GM23338 (cell line): ENCODE measurements at regions not wholly inside any gene's neighbourhood (a gene's known extent, or its start where the extent isn't known, plus 50 kb on each side); places are given as distances from the start of the nearest gene placed in this dataset.

ENCODE experiments used
- CREB1 ChIP-seq: fragments of 250-450 bp; sonication (Bioruptor Pico); IDR thresholded peaks from 2 replicates; pipeline ENCODE4 v1.5.0; 2020; ENCODE audit warnings: low read depth, mild to moderate bottlenecking, moderate library complexity
- EZH2 ChIP-seq: fragments of 200-600 bp; sonication (generic); IDR thresholded peaks from one replicate; pipeline ENCODE4 v1.8.0; 2017; ENCODE audit warnings: antibody characterized with exemption, mild to moderate bottlenecking, low read depth; ENCODE audit not compliant: unreplicated experiment
- EZH2phosphoT487 ChIP-seq: fragments of 200-600 bp; sonication (generic); IDR thresholded peaks from one replicate; pipeline ENCODE4 v1.8.1; 2018; ENCODE audit warnings: antibody characterized with exemption; ENCODE audit not compliant: unreplicated experiment
- JUNB ChIP-seq: IDR thresholded peaks from one replicate; pipeline ENCODE4 v1.6.1; 2016; ENCODE audit warnings: antibody characterized with exemption; ENCODE audit not compliant: unreplicated experiment
- NANOG ChIP-seq: IDR thresholded peaks from 2 replicates; pipeline ENCODE4 v1.6.1; 2016; ENCODE audit warnings: antibody characterized with exemption, borderline replicate concordance
- POLR2AphosphoS5 ChIP-seq: IDR thresholded peaks from 2 replicates; pipeline ENCODE4 v1.6.1; 2016; ENCODE audit warnings: antibody characterized with exemption, low read depth
- REST ChIP-seq: IDR thresholded peaks from one replicate; pipeline ENCODE4 v1.6.1; 2018; ENCODE audit warnings: antibody characterized with exemption; ENCODE audit not compliant: unreplicated experiment
- STAT1 ChIP-seq: IDR thresholded peaks from one replicate; pipeline ENCODE4 v1.6.1; 2016; ENCODE audit warnings: antibody characterized with exemption; ENCODE audit not compliant: unreplicated experiment
- ZNF114 ChIP-seq: fragments of 250-450 bp; sonication (Bioruptor Pico); IDR thresholded peaks from 2 replicates; pipeline ENCODE4 v1.5.0; 2020; ENCODE audit warnings: mild to moderate bottlenecking, moderate library complexity
- ZNF331 ChIP-seq: fragments of 250-450 bp; sonication (Bioruptor Pico); IDR thresholded peaks from 2 replicates; pipeline ENCODE4 v1.5.0; 2020; ENCODE audit warnings: low read depth, mild to moderate bottlenecking, moderate library complexity
- TF ChIP-seq, protein P1 (sequence below), 2 experiments: fragments of 200-600 bp in 1 of 2; sonication (generic) in 1 of 2; conservative IDR thresholded peaks; 2 replicates each; pipeline versions ENCODE4 v1.5.1 to v1.6.1; 2016 to 2017; ENCODE audit warnings: antibody characterized with exemption in 2 of 2, low read depth in 2 of 2, mild to moderate bottlenecking in 2 of 2, moderate library complexity in 1 of 2
- TF ChIP-seq, protein P2 (sequence below): IDR thresholded peaks from 2 replicates; pipeline ENCODE4 v1.6.1; 2016; ENCODE audit warnings: antibody characterized with exemption
- TF ChIP-seq, protein P3 (sequence below): fragments of 250-450 bp; sonication (Bioruptor Pico); IDR thresholded peaks from 2 replicates; pipeline ENCODE4 v1.5.0; 2020; ENCODE audit warnings: mild to moderate bottlenecking, moderate library complexity

GRCh38 chr9:29974197-29974596, 2400.9 kb upstream of the C9orf72 start:
- TF ChIP-seq, protein P1, sequence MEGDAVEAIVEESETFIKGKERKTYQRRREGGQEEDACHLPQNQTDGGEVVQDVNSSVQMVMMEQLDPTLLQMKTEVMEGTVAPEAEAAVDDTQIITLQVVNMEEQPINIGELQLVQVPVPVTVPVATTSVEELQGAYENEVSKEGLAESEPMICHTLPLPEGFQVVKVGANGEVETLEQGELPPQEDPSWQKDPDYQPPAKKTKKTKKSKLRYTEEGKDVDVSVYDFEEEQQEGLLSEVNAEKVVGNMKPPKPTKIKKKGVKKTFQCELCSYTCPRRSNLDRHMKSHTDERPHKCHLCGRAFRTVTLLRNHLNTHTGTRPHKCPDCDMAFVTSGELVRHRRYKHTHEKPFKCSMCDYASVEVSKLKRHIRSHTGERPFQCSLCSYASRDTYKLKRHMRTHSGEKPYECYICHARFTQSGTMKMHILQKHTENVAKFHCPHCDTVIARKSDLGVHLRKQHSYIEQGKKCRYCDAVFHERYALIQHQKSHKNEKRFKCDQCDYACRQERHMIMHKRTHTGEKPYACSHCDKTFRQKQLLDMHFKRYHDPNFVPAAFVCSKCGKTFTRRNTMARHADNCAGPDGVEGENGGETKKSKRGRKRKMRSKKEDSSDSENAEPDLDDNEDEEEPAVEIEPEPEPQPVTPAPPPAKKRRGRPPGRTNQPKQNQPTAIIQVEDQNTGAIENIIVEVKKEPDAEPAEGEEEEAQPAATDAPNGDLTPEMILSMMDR (conservative IDR thresholded peaks at IDR 0.05; ENCODE audit: low read depth in 2 of 2): no peak
- no peak for TF ChIP-seq EZH2
- TF ChIP-seq POLR2AphosphoS5: no peak
- no peak for TF ChIP-seq EZH2phosphoT487
- no peak for TF ChIP-seq REST
- TF ChIP-seq STAT1: no peak
- no peak for TF ChIP-seq CREB1 (CRISPR knock-in tag)
- TF ChIP-seq, protein P2, sequence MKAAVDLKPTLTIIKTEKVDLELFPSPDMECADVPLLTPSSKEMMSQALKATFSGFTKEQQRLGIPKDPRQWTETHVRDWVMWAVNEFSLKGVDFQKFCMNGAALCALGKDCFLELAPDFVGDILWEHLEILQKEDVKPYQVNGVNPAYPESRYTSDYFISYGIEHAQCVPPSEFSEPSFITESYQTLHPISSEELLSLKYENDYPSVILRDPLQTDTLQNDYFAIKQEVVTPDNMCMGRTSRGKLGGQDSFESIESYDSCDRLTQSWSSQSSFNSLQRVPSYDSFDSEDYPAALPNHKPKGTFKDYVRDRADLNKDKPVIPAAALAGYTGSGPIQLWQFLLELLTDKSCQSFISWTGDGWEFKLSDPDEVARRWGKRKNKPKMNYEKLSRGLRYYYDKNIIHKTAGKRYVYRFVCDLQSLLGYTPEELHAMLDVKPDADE: no peak
- TF ChIP-seq JUNB: no peak
- TF ChIP-seq ZNF331 (CRISPR knock-in tag): no peak
- no peak for TF ChIP-seq NANOG
- TF ChIP-seq ZNF114 (CRISPR knock-in tag): no peak
- TF ChIP-seq, protein P3, sequence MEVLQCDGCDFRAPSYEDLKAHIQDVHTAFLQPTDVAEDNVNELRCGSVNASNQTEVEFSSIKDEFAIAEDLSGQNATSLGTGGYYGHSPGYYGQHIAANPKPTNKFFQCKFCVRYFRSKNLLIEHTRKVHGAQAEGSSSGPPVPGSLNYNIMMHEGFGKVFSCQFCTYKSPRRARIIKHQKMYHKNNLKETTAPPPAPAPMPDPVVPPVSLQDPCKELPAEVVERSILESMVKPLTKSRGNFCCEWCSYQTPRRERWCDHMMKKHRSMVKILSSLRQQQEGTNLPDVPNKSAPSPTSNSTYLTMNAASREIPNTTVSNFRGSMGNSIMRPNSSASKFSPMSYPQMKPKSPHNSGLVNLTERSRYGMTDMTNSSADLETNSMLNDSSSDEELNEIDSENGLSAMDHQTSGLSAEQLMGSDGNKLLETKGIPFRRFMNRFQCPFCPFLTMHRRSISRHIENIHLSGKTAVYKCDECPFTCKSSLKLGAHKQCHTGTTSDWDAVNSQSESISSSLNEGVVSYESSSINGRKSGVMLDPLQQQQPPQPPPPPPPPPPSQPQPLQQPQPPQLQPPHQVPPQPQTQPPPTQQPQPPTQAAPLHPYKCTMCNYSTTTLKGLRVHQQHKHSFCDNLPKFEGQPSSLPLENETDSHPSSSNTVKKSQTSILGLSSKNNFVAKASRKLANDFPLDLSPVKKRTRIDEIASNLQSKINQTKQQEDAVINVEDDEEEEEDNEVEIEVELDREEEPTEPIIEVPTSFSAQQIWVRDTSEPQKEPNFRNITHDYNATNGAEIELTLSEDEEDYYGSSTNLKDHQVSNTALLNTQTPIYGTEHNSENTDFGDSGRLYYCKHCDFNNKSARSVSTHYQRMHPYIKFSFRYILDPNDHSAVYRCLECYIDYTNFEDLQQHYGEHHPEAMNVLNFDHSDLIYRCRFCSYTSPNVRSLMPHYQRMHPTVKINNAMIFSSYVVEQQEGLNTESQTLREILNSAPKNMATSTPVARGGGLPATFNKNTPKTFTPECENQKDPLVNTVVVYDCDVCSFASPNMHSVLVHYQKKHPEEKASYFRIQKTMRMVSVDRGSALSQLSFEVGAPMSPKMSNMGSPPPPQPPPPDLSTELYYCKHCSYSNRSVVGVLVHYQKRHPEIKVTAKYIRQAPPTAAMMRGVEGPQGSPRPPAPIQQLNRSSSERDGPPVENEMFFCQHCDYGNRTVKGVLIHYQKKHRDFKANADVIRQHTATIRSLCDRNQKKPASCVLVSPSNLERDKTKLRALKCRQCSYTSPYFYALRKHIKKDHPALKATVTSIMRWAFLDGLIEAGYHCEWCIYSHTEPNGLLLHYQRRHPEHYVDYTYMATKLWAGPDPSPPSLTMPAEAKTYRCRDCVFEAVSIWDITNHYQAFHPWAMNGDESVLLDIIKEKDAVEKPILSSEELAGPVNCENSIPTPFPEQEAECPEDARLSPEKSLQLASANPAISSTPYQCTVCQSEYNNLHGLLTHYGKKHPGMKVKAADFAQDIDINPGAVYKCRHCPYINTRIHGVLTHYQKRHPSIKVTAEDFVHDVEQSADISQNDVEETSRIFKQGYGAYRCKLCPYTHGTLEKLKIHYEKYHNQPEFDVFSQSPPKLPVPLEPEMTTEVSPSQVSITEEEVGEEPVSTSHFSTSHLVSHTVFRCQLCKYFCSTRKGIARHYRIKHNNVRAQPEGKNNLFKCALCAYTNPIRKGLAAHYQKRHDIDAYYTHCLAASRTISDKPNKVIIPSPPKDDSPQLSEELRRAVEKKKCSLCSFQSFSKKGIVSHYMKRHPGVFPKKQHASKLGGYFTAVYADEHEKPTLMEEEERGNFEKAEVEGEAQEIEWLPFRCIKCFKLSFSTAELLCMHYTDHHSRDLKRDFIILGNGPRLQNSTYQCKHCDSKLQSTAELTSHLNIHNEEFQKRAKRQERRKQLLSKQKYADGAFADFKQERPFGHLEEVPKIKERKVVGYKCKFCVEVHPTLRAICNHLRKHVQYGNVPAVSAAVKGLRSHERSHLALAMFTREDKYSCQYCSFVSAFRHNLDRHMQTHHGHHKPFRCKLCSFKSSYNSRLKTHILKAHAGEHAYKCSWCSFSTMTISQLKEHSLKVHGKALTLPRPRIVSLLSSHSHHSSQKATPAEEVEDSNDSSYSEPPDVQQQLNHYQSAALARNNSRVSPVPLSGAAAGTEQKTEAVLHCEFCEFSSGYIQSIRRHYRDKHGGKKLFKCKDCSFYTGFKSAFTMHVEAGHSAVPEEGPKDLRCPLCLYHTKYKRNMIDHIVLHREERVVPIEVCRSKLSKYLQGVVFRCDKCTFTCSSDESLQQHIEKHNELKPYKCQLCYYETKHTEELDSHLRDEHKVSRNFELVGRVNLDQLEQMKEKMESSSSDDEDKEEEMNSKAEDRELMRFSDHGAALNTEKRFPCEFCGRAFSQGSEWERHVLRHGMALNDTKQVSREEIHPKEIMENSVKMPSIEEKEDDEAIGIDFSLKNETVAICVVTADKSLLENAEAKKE (CRISPR knock-in tag): no peak
